ENCODE measurements at regions not wholly inside any gene's neighbourhood (a gene's known extent, or its start where the extent isn't known, plus 50 kb on each side); places are given as distances from the start of the nearest gene placed in this dataset.
"Not testable (repeated sequence)": the region's sequence is repeated elsewhere in the genome, so short reads cannot be mapped to it uniquely, and the experiment has no call there.

DNA sequence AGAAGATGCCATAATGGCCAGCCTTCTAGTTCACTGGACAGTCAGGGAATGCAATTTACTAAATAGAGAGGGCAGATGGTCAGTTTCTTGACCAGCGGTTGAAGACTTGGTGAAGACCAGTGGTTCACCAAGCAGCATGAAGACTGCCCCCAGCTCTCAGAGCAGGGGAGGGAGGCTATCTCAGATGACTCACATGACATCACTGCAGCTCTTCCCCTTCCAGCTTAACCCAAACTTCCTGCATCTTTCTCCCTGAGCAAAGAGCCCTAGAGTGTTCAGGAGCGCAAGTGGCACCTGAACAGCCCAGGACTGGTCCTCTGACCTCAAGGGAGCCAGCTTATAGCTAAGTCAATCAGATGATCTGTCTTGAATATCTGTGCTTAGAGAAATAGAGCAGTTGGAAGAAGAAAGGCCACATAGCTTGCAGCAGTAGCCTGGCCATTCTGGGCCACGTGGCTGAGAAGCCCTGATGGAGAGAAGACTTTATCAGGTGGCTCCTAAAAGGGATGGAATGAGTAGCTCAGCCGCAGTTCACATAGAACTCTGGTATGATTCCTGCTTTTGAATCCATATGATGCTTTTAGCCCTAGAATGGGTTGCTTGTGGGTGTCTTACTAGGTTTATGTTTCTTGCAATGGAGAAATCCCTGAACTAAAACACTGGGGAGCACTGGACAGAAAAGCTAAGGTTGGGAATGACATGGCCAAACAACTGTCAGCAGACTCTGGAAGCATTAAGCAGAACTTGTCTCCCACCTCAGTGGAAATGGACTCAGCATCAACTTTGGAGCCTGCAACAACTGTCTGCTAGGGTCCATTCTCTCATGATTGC is 392.1 kb upstream of the CCL2 start:
- DNase-seq: no peak

GRCh38 chr17:33864758-33865229 is 390.3 kb upstream of the CCL2 start:
- no peak for DNase-seq

GRCh38 chr17:33868899-33869298 is 386.2 kb upstream of the CCL2 start:
- no peak for DNase-seq

- no peak for DNase-seq
These were observed 384.1 kb upstream of the CCL2 start for GRCh38 chr17:33870936-33871335.

GRCh38 chr17:33871720-33872540 is 383.2 kb upstream of the CCL2 start:
- no peak for DNase-seq

GRCh38 chr17:33873201-33873617 is 381.9 kb upstream of the CCL2 start:
- DNase-seq: no peak

DNA sequence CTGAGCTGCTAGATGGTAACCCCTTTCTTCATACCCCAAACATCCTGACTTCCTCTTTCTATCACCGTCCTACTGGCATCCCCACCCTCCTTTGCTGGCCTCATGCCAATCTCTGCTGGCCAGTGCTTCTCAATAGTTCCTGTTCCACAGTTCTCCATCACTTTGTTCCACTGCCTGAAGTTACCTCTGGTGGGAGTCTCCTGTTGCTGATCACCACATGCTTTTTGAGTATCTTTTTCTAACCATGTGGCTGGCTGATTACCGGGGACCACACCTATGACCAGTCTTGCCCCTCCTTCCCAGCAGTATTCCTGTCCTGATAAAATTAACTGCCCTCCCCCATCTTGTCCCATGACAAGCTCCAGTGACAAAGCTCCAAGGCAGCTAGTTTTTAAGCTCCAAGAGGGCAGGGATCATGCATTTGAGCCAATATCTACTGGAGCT is 380.4 kb upstream of the CCL2 start:
- DNase-seq: no peak

DNA sequence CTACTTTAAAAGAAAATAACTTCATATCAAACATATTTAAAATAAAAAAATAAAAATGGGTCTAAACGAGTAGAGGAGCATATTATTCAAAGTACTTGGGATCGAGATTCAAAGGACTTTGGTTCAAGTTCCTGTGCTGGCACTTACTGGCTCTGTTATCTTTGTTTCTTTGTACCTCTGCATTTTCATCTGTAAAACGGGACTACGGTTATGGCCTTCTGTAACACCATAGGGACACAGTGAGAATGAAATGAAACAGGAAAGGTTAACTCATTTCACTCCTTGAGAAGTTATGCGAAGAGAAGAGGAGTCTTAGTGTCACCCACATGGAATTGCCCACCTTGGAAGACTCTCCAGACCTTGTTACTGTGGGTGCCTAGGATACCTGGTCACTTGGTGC is 379.1 kb upstream of the CCL2 start:
- DNase-seq: no peak

GRCh38 chr17:33882273-33882672 is 372.8 kb upstream of the CCL2 start:
- DNase-seq: not testable (repeated sequence)

GRCh38 chr17:33882677-33883076 is 372.4 kb upstream of the CCL2 start:
- not testable (repeated sequence) for DNase-seq

DNA sequence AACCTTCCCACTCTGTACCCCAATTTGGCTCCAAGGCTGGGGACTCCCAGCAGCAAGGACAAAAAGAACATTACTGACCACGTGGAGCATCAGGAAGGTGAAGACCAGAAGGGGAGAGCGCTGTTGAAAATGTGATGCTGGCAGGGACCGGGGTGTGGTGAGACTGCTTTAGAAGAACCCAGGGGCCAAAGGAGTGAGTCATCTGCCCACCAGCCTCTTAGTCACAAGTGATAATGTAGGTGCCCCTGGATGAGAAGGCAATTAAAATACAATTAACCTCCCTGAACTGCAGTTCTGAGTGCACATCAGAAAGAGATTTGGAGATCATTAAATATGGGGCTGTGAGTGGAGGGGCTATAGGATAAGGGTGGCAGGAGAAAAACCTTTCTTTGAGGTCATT is 366.6 kb upstream of the CCL2 start:
- no peak for DNase-seq

DNA sequence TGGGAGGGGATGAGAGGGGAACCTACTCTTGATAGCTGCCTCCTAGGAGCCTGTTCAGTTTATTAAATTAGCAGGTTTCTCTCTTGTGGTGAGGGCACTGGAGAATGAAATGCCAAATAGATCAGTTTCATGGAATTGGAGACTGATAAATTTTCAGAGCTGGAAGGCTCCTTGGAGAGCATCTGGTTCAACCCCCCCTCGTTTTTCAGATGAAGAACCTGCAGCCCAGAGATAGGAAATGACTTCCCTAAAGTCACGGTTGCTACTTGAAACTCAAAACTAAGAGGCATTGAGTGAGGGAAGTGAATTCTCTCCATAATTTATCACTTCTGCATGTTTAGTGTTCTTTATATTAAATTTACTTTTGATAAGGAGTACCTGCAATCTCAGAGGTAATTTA is 366.0 kb upstream of the CCL2 start:
- DNase-seq: no peak

- DNase-seq: no peak
These were observed 365.3 kb upstream of the CCL2 start for GRCh38 chr17:33889766-33890165.

DNA sequence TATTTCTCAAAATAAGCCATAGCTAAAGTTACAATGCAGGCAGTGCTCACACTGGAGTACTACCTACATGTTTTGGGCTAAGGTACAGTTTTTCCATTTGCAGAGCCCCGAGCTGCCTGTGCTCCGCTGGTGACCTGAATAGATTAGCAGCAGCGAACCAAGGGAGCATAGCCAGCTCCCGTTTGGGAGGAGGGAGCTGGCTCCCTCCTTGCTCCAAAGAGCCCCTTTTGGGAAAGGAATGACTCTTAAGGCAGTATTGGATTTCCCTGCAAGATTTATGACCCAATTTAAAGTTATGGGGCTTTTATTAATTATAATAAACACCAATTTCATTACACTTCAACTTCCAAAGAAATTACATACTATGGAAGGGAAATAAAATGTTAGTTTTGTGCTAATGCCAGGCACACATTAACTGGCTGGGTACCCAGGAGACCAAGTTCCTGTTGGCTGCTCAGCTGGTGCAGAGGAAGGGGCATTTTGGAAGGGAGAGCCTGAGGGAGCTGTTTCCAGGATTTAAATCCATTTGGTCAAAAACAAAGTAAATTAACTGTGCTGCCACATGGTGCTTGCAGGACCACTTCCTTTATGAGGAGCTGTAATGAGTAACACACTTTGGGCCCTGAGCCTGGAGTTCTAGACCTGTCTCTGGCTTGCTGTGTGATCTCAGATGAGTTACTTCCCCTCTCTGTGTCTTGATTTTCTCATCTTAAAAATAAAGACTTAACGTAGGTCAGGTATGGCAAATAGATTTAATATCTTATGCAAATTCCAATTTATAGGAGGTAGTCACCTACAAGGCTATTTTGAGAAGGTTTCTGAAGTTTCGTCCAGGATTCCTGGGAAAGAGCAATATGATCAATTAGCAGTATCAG is 362.1 kb upstream of the CCL2 start:
- no peak for DNase-seq

DNA sequence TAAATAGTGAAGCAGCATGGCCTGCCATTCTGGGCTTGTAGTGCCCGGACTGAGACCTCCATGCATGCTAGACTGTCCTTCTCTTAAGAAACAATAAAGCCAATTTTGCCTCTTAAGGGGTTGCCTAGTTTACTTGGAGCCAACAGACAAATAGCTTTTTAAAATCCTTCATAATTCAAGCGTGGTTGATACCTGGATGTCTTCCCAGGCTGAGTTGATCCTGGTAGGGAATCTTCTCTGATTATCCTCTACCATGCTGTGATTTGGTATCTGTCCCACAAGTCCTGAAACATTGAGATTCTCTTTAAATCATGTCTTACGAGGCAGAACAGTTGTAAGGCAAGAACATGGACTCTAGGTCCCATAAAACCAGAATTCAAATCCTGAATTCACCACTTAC is 359.6 kb upstream of the CCL2 start:
- no peak for DNase-seq

- no peak for DNase-seq
These were observed 358.8 kb upstream of the CCL2 start for GRCh38 chr17:33896263-33896662.

DNA sequence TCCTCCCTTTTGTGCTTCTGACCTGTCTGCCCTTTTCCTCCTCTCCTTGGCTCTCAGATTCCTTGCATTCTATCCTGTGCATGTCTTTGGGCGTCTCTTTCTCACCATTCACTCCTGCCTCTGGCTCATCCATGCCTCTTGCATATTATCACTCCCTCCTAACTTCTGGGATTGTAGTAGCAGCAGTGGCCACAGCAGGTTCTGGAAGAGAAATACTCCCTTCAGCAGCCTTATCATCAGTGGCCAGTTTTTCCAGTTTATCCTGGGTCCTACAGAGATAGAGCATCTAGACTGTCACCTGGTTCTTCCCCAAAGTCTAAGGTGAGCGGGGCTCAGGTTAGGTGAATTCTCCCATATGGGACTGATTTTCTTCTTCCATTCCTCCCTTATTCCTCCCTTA is 354.0 kb upstream of the CCL2 start:
- no peak for DNase-seq

DNA sequence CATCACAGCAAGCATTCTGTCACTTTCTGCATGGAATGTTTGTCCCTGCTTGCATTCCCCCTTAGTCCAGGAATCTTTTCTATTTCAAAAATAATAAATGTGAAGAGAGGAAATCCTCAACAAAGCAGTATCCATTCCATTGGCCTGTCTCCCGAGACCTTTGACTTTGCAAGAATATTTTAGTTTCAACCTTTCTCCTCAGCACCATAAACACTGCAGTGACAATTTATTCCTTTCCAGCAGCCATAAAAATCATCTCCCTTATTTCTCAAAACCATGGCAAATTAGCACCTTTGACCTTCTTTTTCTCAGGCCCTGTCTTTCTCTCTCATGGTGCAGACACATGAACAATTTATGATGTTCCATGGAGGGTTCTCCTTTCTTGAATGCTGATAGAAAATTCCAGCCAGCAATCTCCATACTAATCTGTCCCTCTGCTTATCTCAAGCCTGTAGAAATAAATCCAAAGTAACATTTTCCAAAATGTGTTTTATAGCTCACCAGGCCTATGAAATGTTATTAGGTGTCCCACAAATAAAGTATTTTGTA is 352.1 kb upstream of the CCL2 start:
- DNase-seq: no peak

GRCh38 chr17:33904476-33904875 is 350.6 kb upstream of the CCL2 start:
- DNase-seq: no peak

DNA sequence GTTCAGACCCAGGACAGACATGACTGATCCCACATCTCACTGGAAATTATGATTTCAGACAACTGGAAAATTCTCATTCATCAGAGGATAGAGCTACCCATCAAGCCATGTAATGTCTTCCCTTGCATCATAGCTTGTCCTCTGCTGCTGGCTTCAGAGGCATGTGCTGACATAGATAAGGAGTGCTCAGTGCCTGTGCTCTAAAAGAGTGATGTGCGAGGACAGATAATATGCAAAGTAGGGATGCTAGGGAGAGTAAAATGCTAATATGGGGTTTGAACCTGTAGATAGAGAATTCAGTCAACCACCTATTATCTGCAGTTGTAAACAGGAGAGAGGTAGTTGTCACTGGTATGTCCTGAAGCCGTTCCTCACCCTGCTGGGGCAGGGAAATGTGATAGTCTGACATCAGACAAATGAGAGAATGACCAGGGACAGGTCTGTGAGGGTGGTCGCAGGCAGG is 349.7 kb upstream of the CCL2 start:
- DNase-seq: no peak

DNA sequence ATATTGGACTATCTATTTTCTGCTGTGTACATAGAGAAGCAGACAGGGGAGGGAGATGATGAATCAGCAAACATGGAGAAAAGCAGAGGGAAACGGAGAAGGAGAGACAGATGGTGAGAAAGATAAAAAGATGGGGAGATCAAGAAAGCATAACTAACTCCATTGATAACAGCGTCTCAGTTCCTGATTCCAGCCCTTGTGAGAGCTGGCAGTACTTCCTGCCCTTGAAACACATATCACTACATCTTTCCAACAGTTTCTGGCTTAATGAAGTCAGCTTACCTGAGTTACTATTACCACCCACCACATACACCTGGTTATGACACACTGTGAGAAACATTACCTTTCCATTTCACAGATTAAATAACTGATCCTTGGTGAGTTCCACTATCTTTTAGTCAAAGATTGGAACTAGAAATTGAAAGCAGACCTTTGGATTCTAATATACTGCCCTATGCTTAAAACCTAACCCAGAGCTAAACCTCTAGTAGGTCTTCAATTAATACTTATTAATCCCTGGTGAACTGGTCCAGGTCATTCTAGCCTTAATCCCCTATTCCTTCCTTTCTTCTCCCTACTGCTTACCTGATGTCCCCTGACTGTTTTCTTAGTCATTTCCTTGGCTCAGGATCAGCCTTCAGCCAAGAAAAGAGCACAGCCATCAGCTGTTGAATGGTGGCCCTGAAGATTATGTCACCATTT is 346.6 kb upstream of the CCL2 start:
- DNase-seq: no peak
